Activated CD4-positive, alpha-beta T cell treated with anti-CD3 and anti-CD28 coated beads for 4 hours (primary cell): ENCODE measurements at regions not wholly inside any gene's neighbourhood (a gene's known extent, or its start where the extent isn't known, plus 50 kb on each side); places are given as distances from the start of the nearest gene placed in this dataset.
"Not testable (repeated sequence)": the region's sequence is repeated elsewhere in the genome, so short reads cannot be mapped to it uniquely, and the experiment has no call there.

ENCODE experiments used
- DNase-seq, 2 donors: peaks; one replicate each; pipeline ENCODE4 v3.0.0-alpha.2; 2020

GRCh38 chr2:14996351-14997014, 364.0 kb downstream of the LRATD1 start:
- DNase-seq: no peak

- DNase-seq: no peak
These were observed 366.0 kb downstream of the LRATD1 start for GRCh38 chr2:14998546-14998945.

- DNase-seq: no peak
These were observed 366.7 kb downstream of the LRATD1 start for GRCh38 chr2:14999114-14999661.

GRCh38 chr2:15002519-15002918, 370.0 kb downstream of the LRATD1 start:
- DNase-seq: not testable (repeated sequence)

- no peak for DNase-seq
These were observed 374.1 kb downstream of the LRATD1 start for GRCh38 chr2:15006667-15007066.

GRCh38 chr2:15009681-15010080, 377.2 kb downstream of the LRATD1 start:
- no peak for DNase-seq

GRCh38 chr2:15010346-15010745, 377.8 kb downstream of the LRATD1 start:
- DNase-seq: no peak

- no peak for DNase-seq
These were observed 386.3 kb downstream of the LRATD1 start for GRCh38 chr2:15018814-15019213.

GRCh38 chr2:15023221-15023620, 390.7 kb downstream of the LRATD1 start:
- no peak for DNase-seq

- no peak for DNase-seq
These were observed 395.9 kb downstream of the LRATD1 start for GRCh38 chr2:15028406-15028805.

- DNase-seq: no peak
These were observed 399.3 kb downstream of the LRATD1 start for GRCh38 chr2:15031745-15032240.

GRCh38 chr2:15034246-15034645, 401.7 kb downstream of the LRATD1 start:
- no peak for DNase-seq

GRCh38 chr2:15034860-15035259, 402.3 kb downstream of the LRATD1 start:
- no peak for DNase-seq

- DNase-seq: no peak
These were observed 406.1 kb downstream of the LRATD1 start for GRCh38 chr2:15038366-15039364.

- DNase-seq: no peak
These were observed 408.0 kb downstream of the LRATD1 start for GRCh38 chr2:15040429-15041084.

- no peak for DNase-seq
These were observed 408.9 kb downstream of the LRATD1 start for GRCh38 chr2:15041429-15041837.

- no peak for DNase-seq
These were observed 410.3 kb downstream of the LRATD1 start for GRCh38 chr2:15042801-15043217.

GRCh38 chr2:15043336-15044058, 411.0 kb downstream of the LRATD1 start:
- DNase-seq: no peak

- DNase-seq: no peak
These were observed 412.5 kb downstream of the LRATD1 start for GRCh38 chr2:15045054-15045453.

GRCh38 chr2:15047184-15047583, 414.7 kb downstream of the LRATD1 start:
- DNase-seq: no peak

GRCh38 chr2:15048000-15048399, 415.5 kb downstream of the LRATD1 start:
- no peak for DNase-seq
